GM12891 (cell line): ENCODE measurements at regions not wholly inside any gene's neighbourhood (a gene's known extent, or its start where the extent isn't known, plus 50 kb on each side); places are given as distances from the start of the nearest gene placed in this dataset.

Source experiments
- POLR2A ChIP-seq: IDR thresholded peaks from 2 replicates; pipeline ENCODE4 v1.6.1; 2011; ENCODE audit warnings: low read depth, low read length, control low read depth
- POLR2AphosphoS5 ChIP-seq: IDR thresholded peaks from 2 replicates; pipeline ENCODE4 v1.6.1; 2011; ENCODE audit warnings: low read depth, low read length, control low read depth
- POU2F2 ChIP-seq: IDR thresholded peaks from 2 replicates; pipeline ENCODE4 v1.6.1; 2011; ENCODE audit warnings: low read depth, mild to moderate bottlenecking, control low read depth, low read length, moderate library complexity
- TAF1 ChIP-seq: IDR thresholded peaks from 2 replicates; pipeline ENCODE4 v1.6.1; 2011; ENCODE audit warnings: low read depth, low read length, control low read depth

DNA sequence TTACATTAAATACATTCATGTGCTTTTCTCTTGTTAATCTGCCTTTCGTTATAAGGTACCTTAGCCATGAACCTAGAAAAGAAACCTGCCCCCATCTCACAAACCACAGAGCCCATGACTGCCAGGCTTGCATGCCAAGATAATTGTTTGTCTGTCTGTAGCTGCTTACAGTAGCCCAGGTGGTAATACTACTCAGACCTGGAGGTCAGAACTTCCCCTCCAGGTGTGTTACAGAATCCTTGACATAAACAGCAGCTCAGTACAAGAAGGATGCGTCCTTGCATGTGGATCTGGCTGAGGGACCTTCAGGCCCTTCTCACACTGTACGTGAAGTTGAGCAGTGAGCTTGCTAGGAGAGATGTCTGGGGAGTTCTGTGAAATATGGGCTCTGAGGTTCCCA lies 291.4 kb downstream of the CSNK1G3 start:
- TF ChIP-seq POLR2A (no peak), POLR2AphosphoS5 (no peak), POU2F2 (no peak), TAF1 (no peak)
